ENCODE measurements at regions not wholly inside any gene's neighbourhood (a gene's known extent, or its start where the extent isn't known, plus 50 kb on each side); places are given as distances from the start of the nearest gene placed in this dataset.

DNA sequence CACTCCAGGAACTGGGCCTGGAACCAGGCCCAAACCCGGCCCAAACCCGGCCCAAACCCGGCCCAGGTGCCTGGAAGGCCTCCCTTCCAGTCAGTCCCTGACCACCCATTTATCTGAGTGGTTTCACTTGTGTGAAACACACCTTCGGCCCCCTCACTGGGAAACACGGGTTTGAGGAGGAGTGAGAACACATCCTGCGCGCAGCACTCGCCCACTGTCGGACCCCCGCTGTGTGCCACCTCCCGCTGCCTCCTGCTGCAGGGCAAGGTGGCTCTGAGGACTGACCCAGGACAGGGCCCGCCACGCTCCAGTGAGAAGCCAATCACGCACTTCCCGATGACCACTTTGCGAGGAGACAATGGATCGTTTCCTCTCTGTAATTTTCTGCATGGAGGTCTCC, 197.5 kb downstream of the BUB3 start:
- intact Hi-C loops (cut with micrococcal nuclease): no loop called here
- Histone ChIP-seq H3K9ac (ENCODE audit: insufficient read depth in 1 of 2, low read depth in 2 of 2, low read length in 2 of 2) (no peak overlapping the region; a peak in 1 of 4 replicates), H3K9me1 (ENCODE audit: control insufficient read depth, insufficient read depth, low read length) (no peaks in the 10 kb centered on the region), H4K20me1 (replicated peaks; ENCODE audit: control insufficient read depth, insufficient read depth, low read length) (no peaks in the 10 kb centered on the region), H3K27ac (ENCODE audit: extremely low read depth, low read depth, low read length) (no peak overlapping the region), H3K79me2 (ENCODE audit: control insufficient read depth, insufficient read depth, low read length) (no peaks in the 10 kb centered on the region), H3K4me2 (ENCODE audit: insufficient read depth, low read length) (no peak overlapping the region), H3K4me3 (no peak overlapping the region), H2AFZ (ENCODE audit: low read depth, low read length) (no peak overlapping the region), H3K36me3 (ENCODE audit: control insufficient read depth, insufficient read depth, low read length) (no peaks in the 10 kb centered on the region), H3K27me3 (ENCODE audit: control insufficient read depth in 2 of 2, insufficient read depth in 2 of 2, low read length in 2 of 2) (peaks cover 5 to 38% of the 10 kb centered on the region in 2 experiments; a peak in 3 of 5 replicates), H3K4me1 (replicated peaks in 1 of 2; ENCODE audit: control insufficient read depth in 2 of 2, insufficient read depth in 2 of 2, low read length in 2 of 2) (no peaks in the 10 kb centered on the region), H3K9me3 (replicated peaks; ENCODE audit: control insufficient read depth, insufficient read depth, low read depth, low read length) (no peaks in the 10 kb centered on the region)
- no TSS peak for BruUV-seq (replicated peaks)
- ATAC-seq (no peak), DNase-seq (ENCODE audit: extremely low read depth in 1 of 4, low spot score in 3 of 4) (no peak), FAIRE-seq (no peak)
- ChIA-PET CTCF (ENCODE audit: low intra/inter-chr PET ratio) (no interaction called here), POLR2A (no interaction called here)
- in situ Hi-C loops (cut with MboI): no loop called here
- TF ChIP-seq ZNF695 (CRISPR knock-in tag; IDR thresholded peaks at IDR 0.05) (no peak), KLF6 (CRISPR knock-in tag; IDR thresholded peaks at IDR 0.05; ENCODE audit: borderline replicate concordance) (no peak), TRIM24 (IDR thresholded peaks at IDR 0.05) (no peak), ZNF444 (CRISPR knock-in tag; IDR thresholded peaks at IDR 0.05) (no peak), BRCA1 (IDR thresholded peaks at IDR 0.05) (no peak), BRCA1 (CRISPR knock-in tag; IDR thresholded peaks at IDR 0.05) (no peak), ZNF282 (CRISPR knock-in tag; IDR thresholded peaks at IDR 0.05) (no peak), ZNF232 (CRISPR knock-in tag; IDR thresholded peaks at IDR 0.05) (no peak), ZNF586 (CRISPR knock-in tag; conservative IDR thresholded peaks at IDR 0.05) (no peak), ZFPM2 (CRISPR knock-in tag; IDR thresholded peaks at IDR 0.05) (no peak)
- TF ChIP-seq, protein P1, sequence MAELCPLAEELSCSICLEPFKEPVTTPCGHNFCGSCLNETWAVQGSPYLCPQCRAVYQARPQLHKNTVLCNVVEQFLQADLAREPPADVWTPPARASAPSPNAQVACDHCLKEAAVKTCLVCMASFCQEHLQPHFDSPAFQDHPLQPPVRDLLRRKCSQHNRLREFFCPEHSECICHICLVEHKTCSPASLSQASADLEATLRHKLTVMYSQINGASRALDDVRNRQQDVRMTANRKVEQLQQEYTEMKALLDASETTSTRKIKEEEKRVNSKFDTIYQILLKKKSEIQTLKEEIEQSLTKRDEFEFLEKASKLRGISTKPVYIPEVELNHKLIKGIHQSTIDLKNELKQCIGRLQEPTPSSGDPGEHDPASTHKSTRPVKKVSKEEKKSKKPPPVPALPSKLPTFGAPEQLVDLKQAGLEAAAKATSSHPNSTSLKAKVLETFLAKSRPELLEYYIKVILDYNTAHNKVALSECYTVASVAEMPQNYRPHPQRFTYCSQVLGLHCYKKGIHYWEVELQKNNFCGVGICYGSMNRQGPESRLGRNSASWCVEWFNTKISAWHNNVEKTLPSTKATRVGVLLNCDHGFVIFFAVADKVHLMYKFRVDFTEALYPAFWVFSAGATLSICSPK (IDR thresholded peaks at IDR 0.05; ENCODE audit: borderline replicate concordance): no peak
- TF ChIP-seq, protein P2, sequence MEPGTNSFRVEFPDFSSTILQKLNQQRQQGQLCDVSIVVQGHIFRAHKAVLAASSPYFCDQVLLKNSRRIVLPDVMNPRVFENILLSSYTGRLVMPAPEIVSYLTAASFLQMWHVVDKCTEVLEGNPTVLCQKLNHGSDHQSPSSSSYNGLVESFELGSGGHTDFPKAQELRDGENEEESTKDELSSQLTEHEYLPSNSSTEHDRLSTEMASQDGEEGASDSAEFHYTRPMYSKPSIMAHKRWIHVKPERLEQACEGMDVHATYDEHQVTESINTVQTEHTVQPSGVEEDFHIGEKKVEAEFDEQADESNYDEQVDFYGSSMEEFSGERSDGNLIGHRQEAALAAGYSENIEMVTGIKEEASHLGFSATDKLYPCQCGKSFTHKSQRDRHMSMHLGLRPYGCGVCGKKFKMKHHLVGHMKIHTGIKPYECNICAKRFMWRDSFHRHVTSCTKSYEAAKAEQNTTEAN (CRISPR knock-in tag; IDR thresholded peaks at IDR 0.05): no peak
- TF ChIP-seq, protein P3, sequence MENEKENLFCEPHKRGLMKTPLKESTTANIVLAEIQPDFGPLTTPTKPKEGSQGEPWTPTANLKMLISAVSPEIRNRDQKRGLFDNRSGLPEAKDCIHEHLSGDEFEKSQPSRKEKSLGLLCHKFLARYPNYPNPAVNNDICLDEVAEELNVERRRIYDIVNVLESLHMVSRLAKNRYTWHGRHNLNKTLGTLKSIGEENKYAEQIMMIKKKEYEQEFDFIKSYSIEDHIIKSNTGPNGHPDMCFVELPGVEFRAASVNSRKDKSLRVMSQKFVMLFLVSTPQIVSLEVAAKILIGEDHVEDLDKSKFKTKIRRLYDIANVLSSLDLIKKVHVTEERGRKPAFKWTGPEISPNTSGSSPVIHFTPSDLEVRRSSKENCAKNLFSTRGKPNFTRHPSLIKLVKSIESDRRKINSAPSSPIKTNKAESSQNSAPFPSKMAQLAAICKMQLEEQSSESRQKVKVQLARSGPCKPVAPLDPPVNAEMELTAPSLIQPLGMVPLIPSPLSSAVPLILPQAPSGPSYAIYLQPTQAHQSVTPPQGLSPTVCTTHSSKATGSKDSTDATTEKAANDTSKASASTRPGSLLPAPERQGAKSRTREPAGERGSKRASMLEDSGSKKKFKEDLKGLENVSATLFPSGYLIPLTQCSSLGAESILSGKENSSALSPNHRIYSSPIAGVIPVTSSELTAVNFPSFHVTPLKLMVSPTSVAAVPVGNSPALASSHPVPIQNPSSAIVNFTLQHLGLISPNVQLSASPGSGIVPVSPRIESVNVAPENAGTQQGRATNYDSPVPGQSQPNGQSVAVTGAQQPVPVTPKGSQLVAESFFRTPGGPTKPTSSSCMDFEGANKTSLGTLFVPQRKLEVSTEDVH (IDR thresholded peaks at IDR 0.05; ENCODE audit: low read depth, partially characterized antibody): no peak
- WGBS (ENCODE audit: insufficient coverage, low coverage, missing lambda C conversion rate): 8% methylated on average over 10 of the region's 17 CpGs
